Left lung (tissue), 4 donors: ENCODE measurements at regions not wholly inside any gene's neighbourhood (a gene's known extent, or its start where the extent isn't known, plus 50 kb on each side); places are given as distances from the start of the nearest gene placed in this dataset.

Source experiments
- ATAC-seq: fragments of 200-7000 bp; cut with Tn5 transposase; one replicate; pipeline ENCODE4 v1.9.1; 2020; ENCODE audit warnings: moderate library complexity
- DNase-seq, 4 donors: peaks; one replicate each; pipeline ENCODE4 v3.0.0-alpha.2; 2013 to 2020
- H3K27ac ChIP-seq, 2 donors: fragments of 200-600 bp; sonication (generic) in 1 of 2; one replicate each; pipeline versions ENCODE4 v1.5.0 to v1.8.0; 2020 to 2021
- H3K27me3 ChIP-seq, 2 donors: fragments of 200-600 bp; sonication (generic) in 1 of 2; one replicate each; pipeline versions ENCODE4 v1.5.0 to v1.8.0; 2020 to 2021
- H3K36me3 ChIP-seq, 2 donors: fragments of 200-600 bp; sonication (generic) in 1 of 2; one replicate each; pipeline versions ENCODE4 v1.5.0 to v1.8.0; 2020 to 2021
- H3K4me1 ChIP-seq, 2 donors: fragments of 200-600 bp; one replicate each; pipeline ENCODE4 v1.8.0; 2021
- H3K4me3 ChIP-seq, 2 donors: fragments of 200-600 bp; sonication (generic) in 1 of 2; one replicate each; pipeline versions ENCODE4 v1.5.0 to v1.8.0; 2020 to 2021; ENCODE audit warnings: mild to moderate bottlenecking in 1 of 2
- H3K9me3 ChIP-seq, 2 donors: fragments of 200-600 bp; sonication (generic) in 1 of 2; one replicate each; pipeline versions ENCODE4 v1.5.0 to v1.8.0; 2020 to 2021
- CTCF ChIP-seq, 2 donors: fragments of 200-600 bp; sonication (generic) in 1 of 2; IDR thresholded peaks; one replicate each; pipeline versions ENCODE4 v1.5.0 to v1.8.0; 2021; ENCODE audit warnings: antibody characterized with exemption in 2 of 2
- intact Hi-C, 2 donors: fragments of 100-400 bp; cut with DNase I; formaldehyde crosslinking; loops; one replicate each; pipeline versions ENCODE4 v1.11.2 to v1.14.2; 2022
- donor health status: DM: no; HTN: yes; CAD: no.
- donor health status: DM: no; HTN: no; CAD: no.

- no peaks in the 10 kb centered on the region for H3K4me1 ChIP-seq
- no peak for TF ChIP-seq CTCF (IDR thresholded peaks at IDR 0.05)
These were observed 125.2 kb upstream of the SPON1 start for GRCh38 chr11:13837286-13837685.

GRCh38 chr11:13841393-13841792 lies 121.1 kb upstream of the SPON1 start:
- H3K4me1 ChIP-seq: no peaks in the 10 kb centered on the region
- no peaks in the 10 kb centered on the region for H3K36me3 ChIP-seq
- ATAC-seq (no peak), DNase-seq (no peak)
- no peaks in the 10 kb centered on the region for H3K9me3 ChIP-seq
- no peak overlapping the region for H3K27ac ChIP-seq
- no peak overlapping the region for H3K4me3 ChIP-seq
- intact Hi-C loops: no loop called here
- no peaks in the 10 kb centered on the region for H3K27me3 ChIP-seq
- no peak for TF ChIP-seq CTCF (IDR thresholded peaks at IDR 0.05)

More at GRCh38 chr11:13837286-13837685, 125.2 kb upstream of the SPON1 start:
- Histone ChIP-seq H3K36me3 (no peaks in the 10 kb centered on the region), H3K27ac (no peak overlapping the region), H3K4me3 (no peak overlapping the region), H3K27me3 (no peaks in the 10 kb centered on the region), H3K9me3 (no peaks in the 10 kb centered on the region)
- DNase-seq (no peak), ATAC-seq (no peak)
- intact Hi-C loops: no loop called here

GRCh38 chr11:13848031-13848430 lies 114.5 kb upstream of the SPON1 start:
- TF ChIP-seq CTCF (IDR thresholded peaks at IDR 0.05): no peak
- DNase-seq (peak in 1 of 4 donors; percentile 12), ATAC-seq (no peak)
- Histone ChIP-seq H3K27me3 (no peaks in the 10 kb centered on the region), H3K9me3 (no peaks in the 10 kb centered on the region), H3K27ac (no peak overlapping the region), H3K4me1 (no peaks in the 10 kb centered on the region), H3K4me3 (no peak overlapping the region), H3K36me3 (no peaks in the 10 kb centered on the region)
- intact Hi-C loops: no loop called here

GRCh38 chr11:13850231-13851005 lies 112.1 kb upstream of the SPON1 start:
- Histone ChIP-seq H3K4me3 (no peak overlapping the region), H3K27ac (no peak overlapping the region), H3K27me3 (no peaks in the 10 kb centered on the region), H3K36me3 (no peaks in the 10 kb centered on the region), H3K9me3 (no peaks in the 10 kb centered on the region), H3K4me1 (no peaks in the 10 kb centered on the region)
- intact Hi-C loops: no loop called here
- no peak for DNase-seq
- ATAC-seq: peak; percentile 38
- TF ChIP-seq CTCF (IDR thresholded peaks at IDR 0.05): no peak

GRCh38 chr11:13851691-13852090 lies 110.8 kb upstream of the SPON1 start:
- Histone ChIP-seq H3K27me3 (no peaks in the 10 kb centered on the region), H3K9me3 (no peaks in the 10 kb centered on the region), H3K36me3 (no peaks in the 10 kb centered on the region), H3K27ac (no peak overlapping the region), H3K4me1 (no peaks in the 10 kb centered on the region), H3K4me3 (no peak overlapping the region)
- no peak for TF ChIP-seq CTCF (IDR thresholded peaks at IDR 0.05)
- ATAC-seq: no peak
- intact Hi-C loops: no loop called here
- DNase-seq: no peak
